Mucosa of stomach (tissue), 1 donor: ENCODE measurements at regions not wholly inside any gene's neighbourhood (a gene's known extent, or its start where the extent isn't known, plus 50 kb on each side); places are given as distances from the start of the nearest gene placed in this dataset.
"Not testable (repeated sequence)": the region's sequence is repeated elsewhere in the genome, so short reads cannot be mapped to it uniquely, and the experiment has no call there.

Source experiments
- H3K27me3 ChIP-seq: one replicate; pipeline ENCODE4 v1.7.0; 2013; ENCODE audit warnings: mild to moderate bottlenecking, low read length; ENCODE audit not compliant: control insufficient read depth, insufficient read depth
- H3K36me3 ChIP-seq: one replicate; pipeline ENCODE4 v1.7.0; 2013; ENCODE audit warnings: low read length; ENCODE audit not compliant: control insufficient read depth, insufficient read depth
- H3K4me1 ChIP-seq: one replicate; pipeline ENCODE4 v1.7.0; 2013; ENCODE audit warnings: mild to moderate bottlenecking, low read length; ENCODE audit not compliant: control insufficient read depth, insufficient read depth
- H3K4me3 ChIP-seq: one replicate; pipeline ENCODE4 v1.7.0; 2013; ENCODE audit warnings: low read length
- H3K9ac ChIP-seq: one replicate; pipeline ENCODE4 v1.7.0; 2013; ENCODE audit warnings: mild to moderate bottlenecking, low read length, moderate library complexity
- H3K9me3 ChIP-seq: one replicate; pipeline ENCODE4 v1.7.0; 2013; ENCODE audit warnings: mild to moderate bottlenecking, low read length, moderate library complexity; ENCODE audit not compliant: control insufficient read depth
- donor health status: Pancreatic carcinoma.

GRCh38 chr9:27799326-27799725, 226.0 kb upstream of the C9orf72 start:
- H3K27me3 ChIP-seq, result no peaks in the 10 kb centered on the region
- H3K4me1 ChIP-seq, result no peaks in the 10 kb centered on the region
- no peak overlapping the region for H3K9ac ChIP-seq
- no peak overlapping the region for H3K4me3 ChIP-seq
- no peaks in the 10 kb centered on the region for H3K9me3 ChIP-seq
- H3K36me3 ChIP-seq, result no peaks in the 10 kb centered on the region

- Histone ChIP-seq H3K9me3 (no peaks in the 10 kb centered on the region), H3K4me1 (no peaks in the 10 kb centered on the region)
Measured at GRCh38 chr9:27800159-27800558, 226.9 kb upstream of the C9orf72 start.

GRCh38 chr9:27800692-27801370, 227.6 kb upstream of the C9orf72 start:
- H3K27me3 ChIP-seq, result no peaks in the 10 kb centered on the region
- no peak overlapping the region for H3K9ac ChIP-seq
- no peaks in the 10 kb centered on the region for H3K36me3 ChIP-seq
- no peaks in the 10 kb centered on the region for H3K4me1 ChIP-seq
- H3K4me3 ChIP-seq, result no peak overlapping the region
- no peaks in the 10 kb centered on the region for H3K9me3 ChIP-seq

More at GRCh38 chr9:27800159-27800558, 226.9 kb upstream of the C9orf72 start:
- H3K36me3 ChIP-seq, result no peaks in the 10 kb centered on the region
- no peak overlapping the region for H3K4me3 ChIP-seq
- H3K27me3 ChIP-seq, result no peaks in the 10 kb centered on the region
- H3K9ac ChIP-seq, result no peak overlapping the region

- Histone ChIP-seq H3K36me3 (no peaks in the 10 kb centered on the region), H3K9me3 (no peaks in the 10 kb centered on the region), H3K4me3 (no peak overlapping the region), H3K4me1 (no peaks in the 10 kb centered on the region), H3K9ac (no peak overlapping the region), H3K27me3 (no peaks in the 10 kb centered on the region)
Measured at GRCh38 chr9:27801545-27801944, 228.3 kb upstream of the C9orf72 start.

- H3K36me3 ChIP-seq, result no peaks in the 10 kb centered on the region
- no peaks in the 10 kb centered on the region for H3K9me3 ChIP-seq
- H3K9ac ChIP-seq, result no peak overlapping the region
- H3K4me3 ChIP-seq, result no peak overlapping the region
- H3K27me3 ChIP-seq, result no peaks in the 10 kb centered on the region
- no peaks in the 10 kb centered on the region for H3K4me1 ChIP-seq
Measured at GRCh38 chr9:27802418-27802817, 229.1 kb upstream of the C9orf72 start.

GRCh38 chr9:27808864-27809263, 235.6 kb upstream of the C9orf72 start:
- Histone ChIP-seq H3K9ac (no peak overlapping the region), H3K4me1 (no peaks in the 10 kb centered on the region), H3K36me3 (no peaks in the 10 kb centered on the region), H3K9me3 (no peaks in the 10 kb centered on the region), H3K27me3 (no peaks in the 10 kb centered on the region), H3K4me3 (no peak overlapping the region)

- no peaks in the 10 kb centered on the region for H3K36me3 ChIP-seq
- no peaks in the 10 kb centered on the region for H3K27me3 ChIP-seq
- H3K9ac ChIP-seq, result no peak overlapping the region
- H3K4me1 ChIP-seq, result no peaks in the 10 kb centered on the region
- no peak overlapping the region for H3K4me3 ChIP-seq
- H3K9me3 ChIP-seq, result no peaks in the 10 kb centered on the region
Measured at GRCh38 chr9:27817747-27818146, 244.5 kb upstream of the C9orf72 start.

GRCh38 chr9:27818348-27818747, 245.1 kb upstream of the C9orf72 start:
- H3K9me3 ChIP-seq, result no peaks in the 10 kb centered on the region
- no peaks in the 10 kb centered on the region for H3K4me1 ChIP-seq
- no peaks in the 10 kb centered on the region for H3K36me3 ChIP-seq
- no peaks in the 10 kb centered on the region for H3K27me3 ChIP-seq
- H3K4me3 ChIP-seq, result no peak overlapping the region
- H3K9ac ChIP-seq, result no peak overlapping the region

- Histone ChIP-seq H3K36me3 (no peaks in the 10 kb centered on the region), H3K9me3 (no peaks in the 10 kb centered on the region), H3K4me1 (no peaks in the 10 kb centered on the region), H3K27me3 (no peaks in the 10 kb centered on the region), H3K4me3 (no peak overlapping the region), H3K9ac (no peak overlapping the region)
Measured at GRCh38 chr9:27828908-27829307, 255.6 kb upstream of the C9orf72 start.

GRCh38 chr9:27829621-27830020, 256.3 kb upstream of the C9orf72 start:
- Histone ChIP-seq H3K4me1 (no peaks in the 10 kb centered on the region), H3K36me3 (no peaks in the 10 kb centered on the region), H3K9ac (no peak overlapping the region), H3K27me3 (no peaks in the 10 kb centered on the region), H3K9me3 (no peaks in the 10 kb centered on the region), H3K4me3 (no peak overlapping the region)

- H3K4me1 ChIP-seq, H3K9me3 ChIP-seq, H3K36me3 ChIP-seq, H3K27me3 ChIP-seq, H3K4me3 ChIP-seq, H3K9ac ChIP-seq: not testable (repeated sequence)
Measured at GRCh38 chr9:27832108-27832507, 258.8 kb upstream of the C9orf72 start.

GRCh38 chr9:27835286-27835685, 262.0 kb upstream of the C9orf72 start:
- H3K9me3 ChIP-seq, result no peaks in the 10 kb centered on the region
- no peaks in the 10 kb centered on the region for H3K36me3 ChIP-seq
- H3K4me3 ChIP-seq, result no peak overlapping the region
- H3K27me3 ChIP-seq, result no peaks in the 10 kb centered on the region
- H3K9ac ChIP-seq, result no peak overlapping the region
- no peaks in the 10 kb centered on the region for H3K4me1 ChIP-seq

GRCh38 chr9:27835746-27836145, 262.5 kb upstream of the C9orf72 start:
- no peaks in the 10 kb centered on the region for H3K9me3 ChIP-seq
- no peaks in the 10 kb centered on the region for H3K4me1 ChIP-seq
- H3K4me3 ChIP-seq, result no peak overlapping the region
- no peaks in the 10 kb centered on the region for H3K27me3 ChIP-seq
- H3K9ac ChIP-seq, result no peak overlapping the region
- no peaks in the 10 kb centered on the region for H3K36me3 ChIP-seq
